ENCODE measurements at regions not wholly inside any gene's neighbourhood (a gene's known extent, or its start where the extent isn't known, plus 50 kb on each side); places are given as distances from the start of the nearest gene placed in this dataset.

- TF ChIP-seq CTCF (IDR thresholded peaks at IDR 0.05; ENCODE audit: low read length): no peak
- no peak for TF ChIP-seq EZH2 (IDR thresholded peaks at IDR 0.05; ENCODE audit: borderline replicate concordance, low read length)
These were observed 278.1 kb downstream of the FRK start for GRCh38 chr6:115782612-115783011.

Measured in OCI-LY1 (cell line).